ENCODE measurements at regions not wholly inside any gene's neighbourhood (a gene's known extent, or its start where the extent isn't known, plus 50 kb on each side); places are given as distances from the start of the nearest gene placed in this dataset.
"Not testable (repeated sequence)": the region's sequence is repeated elsewhere in the genome, so short reads cannot be mapped to it uniquely, and the experiment has no call there.

- DNase-seq = no peak
These were observed 118.2 kb downstream of the ZNF22 start for GRCh38 chr10:45118929-45119328.

GRCh38 chr10:45122180-45122860 lies 121.6 kb downstream of the ZNF22 start:
- DNase-seq = not testable (repeated sequence)

GRCh38 chr10:45135443-45136198 lies 134.9 kb downstream of the ZNF22 start:
- DNase-seq = no peak

GRCh38 chr10:45136256-45136655 lies 135.5 kb downstream of the ZNF22 start:
- no peak for DNase-seq

GRCh38 chr10:45144326-45145070 lies 143.8 kb downstream of the ZNF22 start:
- no peak for DNase-seq

DNA sequence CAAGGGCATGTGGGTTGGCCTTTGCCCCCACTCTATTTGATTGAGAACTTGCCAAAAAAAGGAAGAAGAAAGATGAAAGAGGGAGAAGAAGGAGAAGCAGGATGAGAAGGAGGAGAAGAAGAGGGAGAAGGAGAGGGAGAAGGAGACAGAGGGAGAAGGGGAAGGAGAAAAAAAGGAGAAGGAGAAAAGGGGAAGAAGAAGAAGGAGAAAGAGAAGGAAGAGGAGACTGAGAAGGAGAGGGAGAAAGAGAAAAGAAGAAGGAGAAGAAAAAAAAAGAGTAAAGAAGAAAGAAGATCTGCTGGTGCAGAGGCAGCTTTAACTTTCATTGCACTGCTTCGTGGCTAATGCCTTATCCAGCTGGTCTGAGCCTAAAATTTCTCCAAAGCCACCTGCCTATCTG lies 144.4 kb downstream of the ZNF22 start:
- DNase-seq = not testable (repeated sequence)

DNA sequence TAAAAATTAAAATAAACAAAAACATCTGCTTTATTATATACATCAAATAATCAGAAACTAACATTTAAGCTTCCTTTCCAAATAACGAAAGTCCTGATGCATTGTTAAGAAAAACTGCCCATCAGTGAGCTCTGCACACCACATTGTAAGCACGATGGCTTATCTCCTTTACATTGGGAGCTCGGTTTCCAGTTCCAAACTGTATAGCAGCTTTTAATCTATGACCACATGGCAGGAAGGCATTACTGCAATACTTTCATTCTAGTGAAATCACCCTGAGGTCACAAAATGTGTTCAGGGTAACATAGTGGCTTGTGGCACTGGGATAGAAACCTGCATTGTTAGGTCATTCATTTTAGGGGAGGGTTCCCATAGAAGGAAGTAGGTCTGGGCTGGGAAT lies 146.3 kb downstream of the ZNF22 start:
- DNase-seq = no peak

DNA sequence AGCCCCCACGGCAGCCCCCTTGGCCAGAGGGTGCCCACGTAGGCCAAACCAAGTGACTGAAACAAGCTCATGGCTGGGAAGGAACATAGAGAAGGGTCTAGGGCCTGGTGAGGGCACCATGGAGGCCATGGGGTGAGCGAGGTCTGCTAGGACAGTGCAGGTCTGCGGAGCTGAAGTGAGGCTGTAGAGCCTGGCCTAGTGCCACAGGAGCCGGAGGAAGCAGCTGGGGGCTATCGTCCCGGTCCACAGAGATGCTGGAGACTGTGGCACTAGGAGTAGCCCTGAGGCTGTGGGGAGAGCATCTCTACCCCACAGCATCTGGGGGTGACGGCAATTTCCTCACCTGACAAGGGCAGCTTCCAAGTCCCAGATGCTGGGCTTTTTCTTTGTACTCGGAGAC lies 150.3 kb downstream of the ZNF22 start:
- DNase-seq = no peak

- no peak for DNase-seq
These were observed 150.9 kb downstream of the ZNF22 start for GRCh38 chr10:45151467-45152214.

GRCh38 chr10:45152726-45153125 lies 152.0 kb downstream of the ZNF22 start:
- DNase-seq = no peak

GRCh38 chr10:45154502-45154901 lies 153.8 kb downstream of the ZNF22 start:
- no peak for DNase-seq

- DNase-seq = no peak
These were observed 155.1 kb downstream of the ZNF22 start for GRCh38 chr10:45155784-45156183.

GRCh38 chr10:45160271-45160670 lies 155.1 kb downstream of the OR13A1 start:
- no peak for DNase-seq

DNA sequence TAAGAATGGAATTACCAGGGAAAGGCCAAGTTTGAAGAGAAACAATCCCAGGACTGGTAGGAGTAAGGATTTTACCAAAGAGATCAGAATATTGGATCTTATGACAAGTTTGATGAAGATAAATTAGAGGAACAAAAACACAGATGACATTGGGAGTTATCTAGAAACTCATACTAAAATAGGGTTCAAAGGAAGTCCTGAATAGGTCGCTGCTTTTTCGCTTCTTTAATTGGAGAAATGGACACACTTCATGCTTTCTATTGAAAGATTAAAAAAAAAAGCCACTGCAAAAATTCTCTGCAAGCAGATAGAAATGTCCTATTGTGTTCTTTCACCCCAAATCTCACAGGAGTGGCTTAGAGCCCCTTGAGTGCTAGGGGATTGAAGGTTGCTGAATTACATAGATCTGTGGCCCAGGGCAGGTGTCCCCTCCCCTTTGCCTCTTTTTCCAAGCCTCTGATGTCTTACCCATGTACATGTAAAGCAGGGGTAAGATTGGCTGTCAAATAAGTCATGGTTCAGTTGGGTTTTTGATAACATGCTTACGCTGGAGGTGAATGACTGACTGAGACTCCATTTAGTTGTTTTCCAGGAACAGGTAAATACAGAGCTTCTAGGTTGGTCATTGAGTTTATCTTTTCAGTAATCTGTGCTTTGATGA lies 152.0 kb downstream of the OR13A1 start:
- no peak for DNase-seq

DNA sequence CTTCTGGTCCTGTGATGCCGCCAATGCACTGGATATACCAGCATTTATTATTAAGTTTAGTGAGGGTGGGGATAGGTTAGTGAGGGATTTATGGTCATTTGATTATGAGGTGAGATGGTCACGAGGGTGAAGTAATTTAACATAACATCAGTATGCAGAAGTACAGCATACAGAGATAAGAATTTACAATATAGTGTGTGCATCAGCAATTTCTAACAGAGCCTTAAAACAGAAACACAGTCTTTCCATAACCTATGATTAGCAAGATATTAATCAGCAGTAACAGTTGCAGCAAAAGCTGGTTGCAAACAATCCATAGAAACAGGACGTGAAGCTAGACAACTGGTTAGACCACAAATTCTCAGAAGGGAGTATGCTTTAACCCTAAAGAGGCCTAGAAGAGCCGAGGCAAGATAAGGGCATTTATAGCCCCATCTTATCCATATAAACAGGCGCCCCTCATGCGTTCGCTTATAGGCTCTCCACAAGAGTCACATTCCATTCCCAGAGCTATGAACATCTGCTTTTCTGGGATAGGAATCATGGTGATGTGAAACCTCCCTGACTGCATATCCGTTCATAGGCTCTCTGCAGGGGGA lies 139.8 kb downstream of the OR13A1 start:
- DNase-seq = not testable (repeated sequence)

DNA sequence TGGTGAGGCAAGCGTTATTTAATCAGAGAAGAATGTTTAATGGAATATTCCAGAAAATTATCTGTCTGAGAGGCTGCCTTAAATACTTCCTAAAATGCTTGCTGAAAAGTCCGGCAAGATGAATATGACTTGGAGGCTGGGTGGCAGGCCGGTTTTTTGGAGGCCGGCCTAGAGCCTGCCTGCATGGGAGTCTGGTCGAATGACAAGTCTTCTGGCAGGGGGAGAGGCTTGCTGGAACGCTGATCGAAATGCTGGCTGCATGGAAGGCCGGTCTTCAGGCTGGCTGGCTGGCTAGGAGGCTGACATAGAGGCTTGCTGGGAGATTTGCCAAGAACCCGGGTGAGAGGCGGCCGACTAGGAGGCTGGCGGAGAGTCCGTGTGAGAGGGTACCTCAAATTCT lies 135.7 kb downstream of the OR13A1 start:
- no peak for DNase-seq

GRCh38 chr10:45180507-45180906 lies 134.9 kb downstream of the OR13A1 start:
- DNase-seq = no peak

GRCh38 chr10:45180946-45181875 lies 134.2 kb downstream of the OR13A1 start:
- peak in 2 of 14 donors; percentile 14 to 67 for DNase-seq

DNA sequence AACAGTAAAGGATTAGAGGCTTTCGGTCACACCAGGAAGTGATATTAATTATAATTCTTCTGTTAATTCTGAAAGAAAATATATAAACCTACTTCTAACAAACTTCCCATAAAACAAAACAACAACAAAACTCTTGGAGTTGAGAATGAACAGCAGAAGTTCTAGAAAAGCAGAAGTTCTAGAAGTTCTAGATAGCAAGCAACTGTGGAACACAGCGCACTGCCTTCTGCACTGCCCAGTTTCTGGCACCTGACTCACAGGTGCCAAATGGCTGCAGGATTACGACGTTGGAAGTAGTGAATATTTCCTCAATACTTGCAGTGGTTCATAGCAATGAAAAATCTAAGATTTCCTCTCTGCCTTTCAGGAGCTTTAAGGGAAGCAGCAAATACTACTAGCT lies 132.2 kb downstream of the OR13A1 start:
- no peak for DNase-seq

DNA sequence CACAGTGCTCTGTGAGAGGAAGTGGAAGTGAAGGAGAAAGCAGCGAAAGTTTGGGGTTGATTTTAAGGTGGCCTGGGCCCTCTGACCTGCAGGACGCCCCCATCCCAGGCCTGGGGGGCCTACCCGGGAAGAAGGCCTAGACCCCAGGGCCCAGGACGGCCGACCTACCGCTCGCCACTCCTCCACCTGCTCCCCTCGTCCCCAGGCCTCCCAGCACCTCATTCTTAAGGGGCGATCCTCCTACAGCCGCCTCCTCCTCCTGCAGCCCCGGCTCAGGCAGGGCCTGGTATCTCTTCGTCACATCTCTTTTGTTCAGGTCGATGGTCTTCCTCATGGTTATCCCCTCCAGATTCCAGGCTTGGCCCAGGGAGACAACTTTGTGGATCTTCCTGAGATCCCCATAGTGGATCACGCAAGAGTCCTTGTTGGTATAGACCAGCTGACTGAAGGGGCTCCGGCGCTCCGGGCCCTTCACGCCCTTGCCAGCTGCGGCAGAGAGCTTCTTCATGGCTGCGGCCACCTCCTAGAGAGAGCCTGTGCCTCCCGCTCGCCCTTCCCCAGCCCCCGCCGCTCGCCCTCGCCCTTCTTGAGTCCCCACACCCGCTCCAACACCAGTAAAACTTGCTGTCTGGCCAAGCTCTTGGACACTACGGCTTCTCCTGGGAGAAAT lies 117.5 kb downstream of the OR13A1 start:
- no peak for DNase-seq
